Lower leg skin (tissue), 3 donors: ENCODE measurements at regions not wholly inside any gene's neighbourhood (a gene's known extent, or its start where the extent isn't known, plus 50 kb on each side); places are given as distances from the start of the nearest gene placed in this dataset.

Experiments
- CTCF ChIP-seq, 3 donors: fragments of 450-650 bp; IDR thresholded peaks; one replicate each; pipeline ENCODE4 v1.5.1; 2016; ENCODE audit warnings: antibody characterized with exemption in 3 of 3, mild to moderate bottlenecking in 3 of 3, moderate library complexity in 2 of 3
- POLR2A ChIP-seq, 2 donors: fragments of 450-650 bp; IDR thresholded peaks; one replicate each; pipeline ENCODE4 v1.6.1; 2016 to 2017; ENCODE audit warnings: antibody characterized with exemption in 2 of 2, mild to moderate bottlenecking in 1 of 2, moderate library complexity in 1 of 2

GRCh38 chr7:121447911-121448300, 51.8 kb upstream of the FAM3C start:
- no peak for TF ChIP-seq POLR2A (IDR thresholded peaks at IDR 0.05)
- TF ChIP-seq CTCF (IDR thresholded peaks at IDR 0.05): no peak
